Ovary (tissue), 7 donors: ENCODE measurements at regions not wholly inside any gene's neighbourhood (a gene's known extent, or its start where the extent isn't known, plus 50 kb on each side); places are given as distances from the start of the nearest gene placed in this dataset.

Experiments used
- DNase-seq, 5 donors: peaks; one replicate each; pipeline ENCODE4 v3.0.0-alpha.2; 2019 to 2020
- H3K27ac ChIP-seq, 2 donors: fragments of 200-600 bp; one replicate each; pipeline versions ENCODE4 v1.5.1 to v1.8.0; 2019 to 2022
- H3K27me3 ChIP-seq: fragments of 200-600 bp; one replicate; pipeline ENCODE4 v1.8.0; 2022
- H3K36me3 ChIP-seq: fragments of 200-600 bp; sonication (generic); one replicate; pipeline ENCODE4 v1.5.1; 2019
- H3K4me1 ChIP-seq: one replicate; pipeline ENCODE4 v1.8.1; 2013; ENCODE audit warnings: mild to moderate bottlenecking, moderate library complexity; ENCODE audit not compliant: insufficient read depth
- H3K4me3 ChIP-seq: fragments of 200-600 bp; sonication (generic); one replicate; pipeline ENCODE4 v1.5.1; 2017
- H3K9me3 ChIP-seq, 2 donors: fragments of 200-600 bp in 1 of 2; sonication (generic) in 1 of 2; one replicate each; pipeline versions ENCODE4 v1.5.1 to v1.8.1; 2013 to 2019; ENCODE audit warnings: mild to moderate bottlenecking in 1 of 2, moderate library complexity in 1 of 2
- EP300 ChIP-seq: sonication (generic); formaldehyde crosslinking; IDR thresholded peaks from one replicate; pipeline ENCODE4 v1.6.1; 2017; ENCODE audit warnings: antibody characterized with exemption
- POLR2A ChIP-seq: fragments of 450-650 bp; IDR thresholded peaks from one replicate; pipeline ENCODE4 v1.6.1; 2017; ENCODE audit warnings: antibody characterized with exemption, mild to moderate bottlenecking, moderate library complexity
- WGBS, 3 donors: extraction: QIAGEN DNeasy Blood & Tissue Kit in 1 of 3; methylation state at CpG; one replicate each; pipeline versions ENCODE4 v1.1.5 to v1.1.7; 2013 to 2017; 5-methylcytosine and 5-hydroxymethylcytosine counted together
- intact Hi-C, 4 donors: fragments of 100-400 bp; cut with DNase I; formaldehyde crosslinking; loops; one replicate each; pipeline versions ENCODE4 v1.11.0 to v1.15.1; 2022 to 2023
- TF ChIP-seq, protein P1 (sequence below), 3 donors: fragments of 450-650 bp in 2 of 3; fragments of 200-600 bp in 1 of 3; IDR thresholded peaks; one replicate each; pipeline versions ENCODE4 v1.5.1 to v1.8.0; 2016 to 2022; ENCODE audit warnings: antibody characterized with exemption in 3 of 3, mild to moderate bottlenecking in 1 of 3
- donor health status: DM: no; HTN: no; CAD: no; lungs with moderate emphysema.
- donor health status: DM: no; HTN: no; CAD: no.
- donor health status: Bipolar disorder and iron deficiency.
- donor health status: DM: no; HTN: no; CAD: no.
- donor health status: DM: yes; HTN: yes; CAD: no.

DNA sequence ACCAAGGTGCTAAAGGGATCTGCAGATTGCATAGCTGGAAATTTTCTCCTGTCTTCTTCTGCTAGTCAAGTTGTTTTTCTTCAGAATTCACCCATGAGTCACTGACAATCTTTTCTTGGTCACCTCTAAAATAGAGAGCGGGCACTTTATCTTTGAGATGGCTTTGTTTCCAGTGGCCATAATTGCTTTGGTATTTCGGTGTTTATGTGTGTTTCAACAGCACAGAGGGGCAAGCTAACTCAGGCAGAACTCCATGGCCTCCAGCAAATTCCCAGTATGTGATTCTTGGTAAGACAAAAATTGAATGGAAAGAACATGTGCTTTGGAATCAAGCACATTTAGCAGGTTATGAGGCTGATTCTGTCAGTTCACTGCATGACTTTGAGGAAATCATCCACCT is 656.8 kb downstream of the VRK1 start:
- Histone ChIP-seq H3K9me3 (no peaks in the 10 kb centered on the region), H3K4me3 (no peak overlapping the region), H3K27ac (no peak overlapping the region), H3K4me1 (peaks cover 1% of the 10 kb centered on the region), H3K36me3 (no peaks in the 10 kb centered on the region), H3K27me3 (no peaks in the 10 kb centered on the region)
- intact Hi-C loops: no loop called here
- no peak for DNase-seq
- TF ChIP-seq EP300 (no peak), POLR2A (no peak)
- TF ChIP-seq, protein P1, sequence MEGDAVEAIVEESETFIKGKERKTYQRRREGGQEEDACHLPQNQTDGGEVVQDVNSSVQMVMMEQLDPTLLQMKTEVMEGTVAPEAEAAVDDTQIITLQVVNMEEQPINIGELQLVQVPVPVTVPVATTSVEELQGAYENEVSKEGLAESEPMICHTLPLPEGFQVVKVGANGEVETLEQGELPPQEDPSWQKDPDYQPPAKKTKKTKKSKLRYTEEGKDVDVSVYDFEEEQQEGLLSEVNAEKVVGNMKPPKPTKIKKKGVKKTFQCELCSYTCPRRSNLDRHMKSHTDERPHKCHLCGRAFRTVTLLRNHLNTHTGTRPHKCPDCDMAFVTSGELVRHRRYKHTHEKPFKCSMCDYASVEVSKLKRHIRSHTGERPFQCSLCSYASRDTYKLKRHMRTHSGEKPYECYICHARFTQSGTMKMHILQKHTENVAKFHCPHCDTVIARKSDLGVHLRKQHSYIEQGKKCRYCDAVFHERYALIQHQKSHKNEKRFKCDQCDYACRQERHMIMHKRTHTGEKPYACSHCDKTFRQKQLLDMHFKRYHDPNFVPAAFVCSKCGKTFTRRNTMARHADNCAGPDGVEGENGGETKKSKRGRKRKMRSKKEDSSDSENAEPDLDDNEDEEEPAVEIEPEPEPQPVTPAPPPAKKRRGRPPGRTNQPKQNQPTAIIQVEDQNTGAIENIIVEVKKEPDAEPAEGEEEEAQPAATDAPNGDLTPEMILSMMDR (IDR thresholded peaks at IDR 0.05): no peak
- WGBS, 3 donors: 87 to 90% (median 87%) methylated on average over 2 of the region's 2 CpGs

GRCh38 chr14:97456462-97456861 is 659.3 kb downstream of the VRK1 start:
- no peak overlapping the region for H3K27ac ChIP-seq
- intact Hi-C loops: no loop called here
- DNase-seq: no peak

GRCh38 chr14:97456958-97457357 is 659.8 kb downstream of the VRK1 start:
- TF ChIP-seq EP300: no peak
- no peak for TF ChIP-seq POLR2A
- TF ChIP-seq, protein P1 (IDR thresholded peaks at IDR 0.05): no peak
- no peaks in the 10 kb centered on the region for H3K36me3 ChIP-seq
- H3K4me3 ChIP-seq: no peak overlapping the region
- H3K27me3 ChIP-seq: no peaks in the 10 kb centered on the region
- no peak for DNase-seq
- H3K27ac ChIP-seq: no peak overlapping the region
- intact Hi-C loops: no loop called here
- H3K9me3 ChIP-seq: no peaks in the 10 kb centered on the region
- peaks cover 1% of the 10 kb centered on the region for H3K4me1 ChIP-seq
- WGBS, 3 donors: 54 to 60% (median 56%) methylated on average over 4 of the region's 4 CpGs

More at GRCh38 chr14:97456462-97456861, 659.3 kb downstream of the VRK1 start:
- WGBS, 3 donors: 64 to 80% (median 70%) methylated on average over 9 of the region's 9 CpGs
- no peaks in the 10 kb centered on the region for H3K27me3 ChIP-seq
- no peaks in the 10 kb centered on the region for H3K36me3 ChIP-seq
- peaks cover 1% of the 10 kb centered on the region for H3K4me1 ChIP-seq
- TF ChIP-seq POLR2A (no peak), EP300 (no peak)
- TF ChIP-seq, protein P1 (IDR thresholded peaks at IDR 0.05): no peak
- no peak overlapping the region for H3K4me3 ChIP-seq
- no peaks in the 10 kb centered on the region for H3K9me3 ChIP-seq

DNA sequence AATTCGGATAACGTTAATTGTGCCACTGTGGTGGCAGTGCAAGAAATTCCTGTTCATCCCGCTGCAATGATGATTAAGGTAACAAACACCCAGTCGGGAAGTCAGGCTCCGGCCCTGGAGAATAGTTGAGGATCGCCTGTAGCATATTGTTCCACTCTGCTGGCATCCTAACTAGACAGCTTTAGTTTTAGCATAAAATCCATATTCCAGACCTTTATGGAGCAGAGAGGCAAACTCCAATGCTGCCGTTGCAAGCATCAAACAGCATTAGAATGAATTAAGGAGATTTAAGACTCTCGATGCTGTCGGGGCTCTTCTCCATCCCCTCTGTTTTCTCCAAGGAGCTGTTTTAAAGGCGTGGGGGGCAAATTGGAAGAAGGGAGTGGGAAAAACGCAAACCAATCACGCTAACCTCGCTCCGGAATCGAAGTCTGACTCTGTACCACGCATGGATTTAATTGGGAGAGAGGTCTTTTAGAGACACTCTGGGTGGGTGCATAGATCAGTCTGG is 660.4 kb downstream of the VRK1 start:
- Histone ChIP-seq H3K27ac (no peak overlapping the region), H3K4me3 (no peak overlapping the region), H3K9me3 (no peaks in the 10 kb centered on the region), H3K36me3 (no peaks in the 10 kb centered on the region), H3K27me3 (no peaks in the 10 kb centered on the region), H3K4me1 (peaks cover 1% of the 10 kb centered on the region)
- WGBS, 3 donors: 25 to 39% (median 34%) methylated on average over 16 of the region's 16 CpGs
- no peak for DNase-seq
- TF ChIP-seq EP300 (no peak), POLR2A (no peak)
- TF ChIP-seq, protein P1 (IDR thresholded peaks at IDR 0.05): no peak
- intact Hi-C loops: no loop called here
